OCI-LY3 (cell line): ENCODE measurements at regions not wholly inside any gene's neighbourhood (a gene's known extent, or its start where the extent isn't known, plus 50 kb on each side); places are given as distances from the start of the nearest gene placed in this dataset.

ENCODE experiments used
- EZH2phosphoT487 ChIP-seq: fragments of 200-600 bp; shearing (Covaris generic); IDR thresholded peaks from 2 replicates; pipeline ENCODE4 v1.6.1; 2018; ENCODE audit warnings: antibody characterized with exemption, mixed run types, low read depth
- TF ChIP-seq, protein P1 (sequence below): fragments of 200-600, 300-600 bp; sonication (generic); IDR thresholded peaks from 2 replicates; pipeline ENCODE4 v1.5.1; 2014; ENCODE audit warnings: antibody characterized with exemption, low read length, low read depth

DNA sequence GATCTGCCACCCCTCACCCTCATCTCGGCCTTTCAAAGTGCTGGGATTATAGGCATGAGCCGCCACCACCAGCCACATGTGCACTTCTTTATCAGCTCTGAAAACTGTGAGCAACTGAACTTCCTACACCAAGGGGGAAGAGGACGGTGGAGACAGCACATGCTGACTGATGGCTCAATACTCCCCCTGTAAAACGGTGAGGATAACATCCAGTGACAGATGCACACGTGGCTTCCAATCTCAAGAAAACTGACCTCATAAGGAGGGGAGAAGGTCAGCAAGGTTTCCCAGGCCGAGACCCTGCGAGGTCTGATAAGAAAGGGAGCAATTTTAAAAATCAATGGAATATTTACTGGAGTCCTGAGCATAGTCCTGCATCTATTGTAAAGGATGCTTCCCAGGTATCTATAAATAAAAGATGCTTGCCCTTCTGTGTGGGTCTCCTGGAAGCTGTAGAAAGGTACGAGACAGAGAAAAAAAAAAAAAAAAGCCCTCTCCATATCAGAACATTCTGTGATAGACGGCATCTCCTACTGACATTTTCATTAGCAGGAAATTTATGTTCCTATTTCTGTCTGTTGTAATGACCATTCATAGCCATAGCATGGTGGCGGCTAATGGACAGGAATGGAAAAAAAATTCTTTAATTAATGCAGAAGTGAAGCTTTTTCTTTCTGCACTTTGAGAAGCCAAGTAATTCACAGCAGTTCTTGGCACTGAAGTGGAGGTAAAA, 385.1 kb downstream of the ZNF536 start:
- TF ChIP-seq, protein P1, sequence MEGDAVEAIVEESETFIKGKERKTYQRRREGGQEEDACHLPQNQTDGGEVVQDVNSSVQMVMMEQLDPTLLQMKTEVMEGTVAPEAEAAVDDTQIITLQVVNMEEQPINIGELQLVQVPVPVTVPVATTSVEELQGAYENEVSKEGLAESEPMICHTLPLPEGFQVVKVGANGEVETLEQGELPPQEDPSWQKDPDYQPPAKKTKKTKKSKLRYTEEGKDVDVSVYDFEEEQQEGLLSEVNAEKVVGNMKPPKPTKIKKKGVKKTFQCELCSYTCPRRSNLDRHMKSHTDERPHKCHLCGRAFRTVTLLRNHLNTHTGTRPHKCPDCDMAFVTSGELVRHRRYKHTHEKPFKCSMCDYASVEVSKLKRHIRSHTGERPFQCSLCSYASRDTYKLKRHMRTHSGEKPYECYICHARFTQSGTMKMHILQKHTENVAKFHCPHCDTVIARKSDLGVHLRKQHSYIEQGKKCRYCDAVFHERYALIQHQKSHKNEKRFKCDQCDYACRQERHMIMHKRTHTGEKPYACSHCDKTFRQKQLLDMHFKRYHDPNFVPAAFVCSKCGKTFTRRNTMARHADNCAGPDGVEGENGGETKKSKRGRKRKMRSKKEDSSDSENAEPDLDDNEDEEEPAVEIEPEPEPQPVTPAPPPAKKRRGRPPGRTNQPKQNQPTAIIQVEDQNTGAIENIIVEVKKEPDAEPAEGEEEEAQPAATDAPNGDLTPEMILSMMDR = no peak
- TF ChIP-seq EZH2phosphoT487 = no peak
